Caki2 (cell line): ENCODE measurements at regions not wholly inside any gene's neighbourhood (a gene's known extent, or its start where the extent isn't known, plus 50 kb on each side); places are given as distances from the start of the nearest gene placed in this dataset.

Source experiments
- DNase-seq: peaks from one replicate; pipeline ENCODE4 v3.0.0-alpha.2; 2015; ENCODE audit warnings: low read depth
- in situ Hi-C: cut with HindIII; loops from 2 replicates; pipeline ENCODE4 v1.10.0; 2016; ENCODE audit warnings: low sequenced_read_pairs, low pct_unique_long_range_greater_than_20kb, mixed read lengths

GRCh38 chr3:68345781-68346180, 586.6 kb downstream of the TAFA4 start:
- no peak for DNase-seq
- in situ Hi-C loops: no loop called here

- DNase-seq: no peak
- in situ Hi-C loops: no loop called here
These were observed 589.9 kb downstream of the TAFA4 start for GRCh38 chr3:68342426-68342825.

- in situ Hi-C loops: no loop called here
These were observed 596.3 kb downstream of the TAFA4 start for GRCh38 chr3:68336042-68336441.

GRCh38 chr3:68334367-68334986, 597.9 kb downstream of the TAFA4 start:
- in situ Hi-C loops: no loop called here
- DNase-seq: no peak

More at GRCh38 chr3:68336042-68336441, 596.3 kb downstream of the TAFA4 start:
- no peak for DNase-seq

GRCh38 chr3:68328049-68328448, 604.3 kb downstream of the TAFA4 start:
- DNase-seq: no peak
- in situ Hi-C loops: no loop called here

GRCh38 chr3:68315964-68316363, 616.4 kb downstream of the TAFA4 start:
- no peak for DNase-seq
- in situ Hi-C loops: no loop called here

GRCh38 chr3:68315546-68315945, 616.8 kb downstream of the TAFA4 start:
- in situ Hi-C loops: no loop called here
- no peak for DNase-seq

GRCh38 chr3:68306571-68306970, 625.8 kb downstream of the TAFA4 start:
- in situ Hi-C loops: no loop called here
- peak; percentile 9 for DNase-seq

GRCh38 chr3:68295457-68295856, 636.9 kb downstream of the TAFA4 start:
- DNase-seq: no peak
- in situ Hi-C loops: no loop called here

- in situ Hi-C loops: no loop called here
- DNase-seq: no peak
These were observed 635.9 kb upstream of the SUCLG2 start for GRCh38 chr3:68290333-68290732.

- in situ Hi-C loops: no loop called here
- no peak for DNase-seq
These were observed 633.7 kb upstream of the SUCLG2 start for GRCh38 chr3:68288085-68288484.

GRCh38 chr3:68287101-68287500, 632.7 kb upstream of the SUCLG2 start:
- in situ Hi-C loops: no loop called here
- no peak for DNase-seq

- in situ Hi-C loops: no loop called here
- DNase-seq: no peak
These were observed 619.9 kb upstream of the SUCLG2 start for GRCh38 chr3:68274286-68274685.

GRCh38 chr3:68271145-68271544, 616.7 kb upstream of the SUCLG2 start:
- DNase-seq: no peak
- in situ Hi-C loops: no loop called here

- in situ Hi-C loops: no loop called here
- DNase-seq: no peak
These were observed 602.3 kb upstream of the SUCLG2 start for GRCh38 chr3:68256635-68257223.

- in situ Hi-C loops: no loop called here
- no peak for DNase-seq
These were observed 594.9 kb upstream of the SUCLG2 start for GRCh38 chr3:68249265-68249664.

GRCh38 chr3:68242606-68243005, 588.2 kb upstream of the SUCLG2 start:
- DNase-seq: no peak
- in situ Hi-C loops: no loop called here

- in situ Hi-C loops: no loop called here
These were observed 585.1 kb upstream of the SUCLG2 start for GRCh38 chr3:68239542-68239941.

GRCh38 chr3:68234076-68234780, 579.8 kb upstream of the SUCLG2 start:
- in situ Hi-C loops: no loop called here
- DNase-seq: no peak

More at GRCh38 chr3:68239542-68239941, 585.1 kb upstream of the SUCLG2 start:
- DNase-seq: no peak

- in situ Hi-C loops: no loop called here
- DNase-seq: no peak
These were observed 574.4 kb upstream of the SUCLG2 start for GRCh38 chr3:68228856-68229255.
